DND-41 (cell line): ENCODE measurements at regions not wholly inside any gene's neighbourhood (a gene's known extent, or its start where the extent isn't known, plus 50 kb on each side); places are given as distances from the start of the nearest gene placed in this dataset.

ENCODE experiments used
- ATAC-seq: fragments of 200-7000 bp; cut with Tn5 transposase; 3 replicates; pipeline ENCODE4 v1.9.1; 2021; ENCODE audit warnings: low read depth; ENCODE audit not compliant: insufficient read depth
- DNase-seq: peaks from one replicate; pipeline ENCODE4 v3.0.0-alpha.2; 2020
- H2AFZ ChIP-seq: 2 replicates; pipeline ENCODE4 v1.6.0; 2012; ENCODE audit warnings: low read depth, low read length
- H3K27ac ChIP-seq: 2 replicates; pipeline ENCODE4 v1.5.1; 2012; ENCODE audit warnings: low read length, inconsistent platforms
- H3K27me3 ChIP-seq: fragments of 200-600 bp; sonication (generic); 2 replicates; pipeline ENCODE4 v1.6.0; 2012; ENCODE audit warnings: low read length, mild to moderate bottlenecking, inconsistent platforms; ENCODE audit not compliant: insufficient read depth, poor library complexity
- H3K36me3 ChIP-seq: 2 replicates; pipeline ENCODE4 v1.5.1; 2012; ENCODE audit warnings: low read length, inconsistent platforms; ENCODE audit not compliant: insufficient read depth
- H3K4me1 ChIP-seq: 2 replicates; pipeline ENCODE4 v1.5.1; 2012; ENCODE audit warnings: mild to moderate bottlenecking, low read length; ENCODE audit not compliant: insufficient read depth
- H3K4me2 ChIP-seq: 2 replicates; pipeline ENCODE4 v1.6.0; 2012; ENCODE audit warnings: mild to moderate bottlenecking, moderate library complexity, low read length, inconsistent platforms; ENCODE audit not compliant: insufficient read depth
- H3K4me3 ChIP-seq, 2 experiments: fragments of 200-600 bp in 1 of 2; shearing (Covaris generic) in 1 of 2; 2 replicates each; pipeline ENCODE4 v1.5.1; 2012 to 2016; ENCODE audit warnings: inconsistent platforms in 2 of 2, low read length in 2 of 2, mild to moderate bottlenecking in 2 of 2, low read depth in 1 of 2, moderate library complexity in 1 of 2
- H3K79me2 ChIP-seq: 2 replicates; pipeline ENCODE4 v1.6.0; 2012; ENCODE audit warnings: low read length, inconsistent platforms; ENCODE audit not compliant: insufficient read depth
- H3K9ac ChIP-seq: 2 replicates; pipeline ENCODE4 v1.6.0; 2012; ENCODE audit warnings: low read depth, mild to moderate bottlenecking, inconsistent platforms, low read length, moderate library complexity
- H3K9me3 ChIP-seq: 2 replicates; pipeline ENCODE4 v1.5.1; 2012; ENCODE audit warnings: low read length, moderate library complexity, mild to moderate bottlenecking, inconsistent platforms; ENCODE audit not compliant: insufficient read depth, severe bottlenecking
- H4K20me1 ChIP-seq: 2 replicates; pipeline ENCODE4 v1.6.0; 2012; ENCODE audit warnings: low read length; ENCODE audit not compliant: insufficient read depth
- EZH2 ChIP-seq: IDR thresholded peaks from 3 replicates; pipeline ENCODE4 v1.6.1; 2012; ENCODE audit warnings: borderline replicate concordance, low read depth, mild to moderate bottlenecking, moderate library complexity, low read length, inconsistent platforms; ENCODE audit not compliant: severe bottlenecking
- TF ChIP-seq, protein P1 (sequence below): IDR thresholded peaks from 2 replicates; pipeline ENCODE4 v1.5.1; 2012; ENCODE audit warnings: borderline replicate concordance, low read length, moderate library complexity, mild to moderate bottlenecking; ENCODE audit not compliant: poor library complexity, severe bottlenecking; ENCODE audit errors: extremely low read depth

- Histone ChIP-seq H3K4me2 (no peak overlapping the region), H3K27me3 (no peaks in the 10 kb centered on the region), H3K9me3 (no peaks in the 10 kb centered on the region), H3K9ac (no peak overlapping the region), H3K36me3 (no peaks in the 10 kb centered on the region), H4K20me1 (no peaks in the 10 kb centered on the region), H2AFZ (no peak overlapping the region), H3K4me3 (no peak overlapping the region), H3K79me2 (no peaks in the 10 kb centered on the region), H3K27ac (no peak overlapping the region), H3K4me1 (no peaks in the 10 kb centered on the region)
- TF ChIP-seq EZH2 = no peak
- TF ChIP-seq, protein P1, sequence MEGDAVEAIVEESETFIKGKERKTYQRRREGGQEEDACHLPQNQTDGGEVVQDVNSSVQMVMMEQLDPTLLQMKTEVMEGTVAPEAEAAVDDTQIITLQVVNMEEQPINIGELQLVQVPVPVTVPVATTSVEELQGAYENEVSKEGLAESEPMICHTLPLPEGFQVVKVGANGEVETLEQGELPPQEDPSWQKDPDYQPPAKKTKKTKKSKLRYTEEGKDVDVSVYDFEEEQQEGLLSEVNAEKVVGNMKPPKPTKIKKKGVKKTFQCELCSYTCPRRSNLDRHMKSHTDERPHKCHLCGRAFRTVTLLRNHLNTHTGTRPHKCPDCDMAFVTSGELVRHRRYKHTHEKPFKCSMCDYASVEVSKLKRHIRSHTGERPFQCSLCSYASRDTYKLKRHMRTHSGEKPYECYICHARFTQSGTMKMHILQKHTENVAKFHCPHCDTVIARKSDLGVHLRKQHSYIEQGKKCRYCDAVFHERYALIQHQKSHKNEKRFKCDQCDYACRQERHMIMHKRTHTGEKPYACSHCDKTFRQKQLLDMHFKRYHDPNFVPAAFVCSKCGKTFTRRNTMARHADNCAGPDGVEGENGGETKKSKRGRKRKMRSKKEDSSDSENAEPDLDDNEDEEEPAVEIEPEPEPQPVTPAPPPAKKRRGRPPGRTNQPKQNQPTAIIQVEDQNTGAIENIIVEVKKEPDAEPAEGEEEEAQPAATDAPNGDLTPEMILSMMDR = no peak
- no peak for DNase-seq
- no peak for ATAC-seq
Measured at GRCh38 chr7:118029826-118030422, 154.0 kb upstream of the LSM8 start.

- Histone ChIP-seq H2AFZ (no peak overlapping the region), H3K4me3 (no peak overlapping the region), H4K20me1 (no peaks in the 10 kb centered on the region), H3K79me2 (no peaks in the 10 kb centered on the region), H3K27me3 (no peaks in the 10 kb centered on the region), H3K36me3 (no peaks in the 10 kb centered on the region), H3K4me1 (no peaks in the 10 kb centered on the region), H3K27ac (no peak overlapping the region), H3K4me2 (no peak overlapping the region), H3K9ac (no peak overlapping the region), H3K9me3 (no peaks in the 10 kb centered on the region)
- no peak for DNase-seq
- TF ChIP-seq, protein P1 = no peak
- no peak for TF ChIP-seq EZH2
- ATAC-seq = no peak
Measured at GRCh38 chr7:118033273-118033672, 150.7 kb upstream of the LSM8 start.

GRCh38 chr7:118039963-118040489 is 143.9 kb upstream of the LSM8 start:
- H3K4me3 ChIP-seq = no peak overlapping the region
- ATAC-seq = no peak
- no peaks in the 10 kb centered on the region for H3K4me1 ChIP-seq
- H3K27ac ChIP-seq = no peak overlapping the region
- H4K20me1 ChIP-seq = no peaks in the 10 kb centered on the region
- H3K36me3 ChIP-seq = no peaks in the 10 kb centered on the region
- H3K9me3 ChIP-seq = no peaks in the 10 kb centered on the region
- H3K9ac ChIP-seq = no peak overlapping the region
- H2AFZ ChIP-seq = no peak overlapping the region
- no peaks in the 10 kb centered on the region for H3K27me3 ChIP-seq
- TF ChIP-seq, protein P1 = no peak
- TF ChIP-seq EZH2 = no peak
- no peak for DNase-seq
- no peak overlapping the region for H3K4me2 ChIP-seq
- H3K79me2 ChIP-seq = no peaks in the 10 kb centered on the region
